ENCODE measurements at regions not wholly inside any gene's neighbourhood (a gene's known extent, or its start where the extent isn't known, plus 50 kb on each side); places are given as distances from the start of the nearest gene placed in this dataset.

- Histone ChIP-seq H3K27me3 (ENCODE audit: control insufficient read depth in 3 of 3, insufficient read depth in 3 of 3, low read length in 3 of 3) (no peaks in the 10 kb centered on the region), H3K4me1 (ENCODE audit: control insufficient read depth in 3 of 3, insufficient read depth in 2 of 3, low read depth in 1 of 3, low read length in 2 of 3) (no peaks in the 10 kb centered on the region), H3K36me3 (ENCODE audit: control insufficient read depth in 3 of 3, insufficient read depth in 2 of 3, low read depth in 1 of 3, low read length in 3 of 3) (peaks cover 0 to 7% (median 0%) of the 10 kb centered on the region in 3 donors), H3K9me3 (ENCODE audit: control insufficient read depth in 2 of 2, insufficient read depth in 1 of 2, low read depth in 1 of 2, low read length in 1 of 2) (peaks cover 0 to 7% of the 10 kb centered on the region in 2 donors), H3K4me3 (ENCODE audit: low read depth in 1 of 3, low read length in 3 of 3) (no peak overlapping the region), H3K27ac (ENCODE audit: low read depth in 1 of 3, low read length in 2 of 3) (no peak overlapping the region)
- DNase-seq (no peak), FAIRE-seq (no peak)
- WGBS, 3 donors, result 91 to 96% (median 95%) methylated on average over 7 of the region's 7 CpGs
These were observed 60.7 kb downstream of the RRM2 start for GRCh38 chr2:10183146-10183675.

GRCh38 chr2:10184421-10184820 is 61.9 kb downstream of the RRM2 start:
- Histone ChIP-seq H3K4me3 (ENCODE audit: low read depth in 1 of 3, low read length in 3 of 3) (no peak overlapping the region), H3K27ac (ENCODE audit: low read depth in 1 of 3, low read length in 2 of 3) (no peak overlapping the region), H3K9me3 (ENCODE audit: control insufficient read depth in 2 of 2, insufficient read depth in 1 of 2, low read depth in 1 of 2, low read length in 1 of 2) (peaks cover 0 to 3% of the 10 kb centered on the region in 2 donors), H3K4me1 (ENCODE audit: control insufficient read depth in 3 of 3, insufficient read depth in 2 of 3, low read depth in 1 of 3, low read length in 2 of 3) (no peaks in the 10 kb centered on the region), H3K36me3 (ENCODE audit: control insufficient read depth in 3 of 3, insufficient read depth in 2 of 3, low read depth in 1 of 3, low read length in 3 of 3) (peaks cover 0 to 13% (median 0%) of the 10 kb centered on the region in 3 donors), H3K27me3 (ENCODE audit: control insufficient read depth in 3 of 3, insufficient read depth in 3 of 3, low read length in 3 of 3) (no peaks in the 10 kb centered on the region)
- FAIRE-seq, result no peak
- WGBS, 3 donors, result 89 to 91% (median 91%) methylated on average over 6 of the region's 6 CpGs
- no peak for DNase-seq

GRCh38 chr2:10185046-10185445 is 62.5 kb downstream of the RRM2 start:
- FAIRE-seq (no peak), DNase-seq (no peak)
- H3K27me3 ChIP-seq (ENCODE audit: control insufficient read depth in 3 of 3, insufficient read depth in 3 of 3, low read length in 3 of 3), result no peaks in the 10 kb centered on the region
- H3K27ac ChIP-seq (ENCODE audit: low read depth in 1 of 3, low read length in 2 of 3), result no peak overlapping the region
- peaks cover 0 to 13% (median 0%) of the 10 kb centered on the region in 3 donors for H3K36me3 ChIP-seq (ENCODE audit: control insufficient read depth in 3 of 3, insufficient read depth in 2 of 3, low read depth in 1 of 3, low read length in 3 of 3)
- peaks cover 0 to 3% of the 10 kb centered on the region in 2 donors for H3K9me3 ChIP-seq (ENCODE audit: control insufficient read depth in 2 of 2, insufficient read depth in 1 of 2, low read depth in 1 of 2, low read length in 1 of 2)
- H3K4me1 ChIP-seq (ENCODE audit: control insufficient read depth in 3 of 3, insufficient read depth in 2 of 3, low read depth in 1 of 3, low read length in 2 of 3), result no peaks in the 10 kb centered on the region
- H3K4me3 ChIP-seq (ENCODE audit: low read depth in 1 of 3, low read length in 3 of 3), result no peak overlapping the region
- WGBS, 3 donors, result 69 to 91% (median 82%) methylated on average over 8 of the region's 8 CpGs

- Histone ChIP-seq H3K36me3 (ENCODE audit: control insufficient read depth in 3 of 3, insufficient read depth in 2 of 3, low read depth in 1 of 3, low read length in 3 of 3) (peaks cover 0 to 13% (median 0%) of the 10 kb centered on the region in 3 donors), H3K27ac (ENCODE audit: low read depth in 1 of 3, low read length in 2 of 3) (no peak overlapping the region), H3K27me3 (ENCODE audit: control insufficient read depth in 3 of 3, insufficient read depth in 3 of 3, low read length in 3 of 3) (no peaks in the 10 kb centered on the region), H3K4me3 (ENCODE audit: low read depth in 1 of 3, low read length in 3 of 3) (no peak overlapping the region), H3K9me3 (ENCODE audit: control insufficient read depth in 2 of 2, insufficient read depth in 1 of 2, low read depth in 1 of 2, low read length in 1 of 2) (peaks cover 0 to 3% of the 10 kb centered on the region in 2 donors), H3K4me1 (ENCODE audit: control insufficient read depth in 3 of 3, insufficient read depth in 2 of 3, low read depth in 1 of 3, low read length in 2 of 3) (no peaks in the 10 kb centered on the region)
- no peak for FAIRE-seq
- whole genome bisulfite sequencing, 3 donors, result 86 to 95% (median 87%) methylated on average over 4 of the region's 4 CpGs
- DNase-seq, result no peak
These were observed 63.2 kb downstream of the RRM2 start for GRCh38 chr2:10185755-10186154.

- 88 to 94% (median 88%) methylated on average over 24 of the region's 24 CpGs for WGBS, 3 donors
- FAIRE-seq, result no peak
These were observed 64.5 kb downstream of the RRM2 start for GRCh38 chr2:10186868-10187535.

GRCh38 chr2:10187661-10188060 is 65.1 kb downstream of the RRM2 start:
- H3K4me1 ChIP-seq (ENCODE audit: control insufficient read depth in 3 of 3, insufficient read depth in 2 of 3, low read depth in 1 of 3, low read length in 2 of 3), result no peaks in the 10 kb centered on the region
- 94 to 96% (median 94%) methylated on average over 14 of the region's 14 CpGs for WGBS, 3 donors
- no peaks in the 10 kb centered on the region for H3K9me3 ChIP-seq (ENCODE audit: control insufficient read depth in 2 of 2, insufficient read depth in 1 of 2, low read depth in 1 of 2, low read length in 1 of 2)
- DNase-seq, result no peak
- FAIRE-seq, result no peak
- peaks cover 0 to 16% (median 0%) of the 10 kb centered on the region in 3 donors for H3K36me3 ChIP-seq (ENCODE audit: control insufficient read depth in 3 of 3, insufficient read depth in 2 of 3, low read depth in 1 of 3, low read length in 3 of 3)
- H3K27ac ChIP-seq (ENCODE audit: low read depth in 1 of 3, low read length in 2 of 3), result no peak overlapping the region
- H3K4me3 ChIP-seq (ENCODE audit: low read depth in 1 of 3, low read length in 3 of 3), result no peak overlapping the region
- H3K27me3 ChIP-seq (ENCODE audit: control insufficient read depth in 3 of 3, insufficient read depth in 3 of 3, low read length in 3 of 3), result no peaks in the 10 kb centered on the region

More at GRCh38 chr2:10186868-10187535, 64.5 kb downstream of the RRM2 start:
- no peak overlapping the region for H3K27ac ChIP-seq (ENCODE audit: low read depth in 1 of 3, low read length in 2 of 3)
- no peaks in the 10 kb centered on the region for H3K9me3 ChIP-seq (ENCODE audit: control insufficient read depth in 2 of 2, insufficient read depth in 1 of 2, low read depth in 1 of 2, low read length in 1 of 2)
- peaks cover 0 to 16% (median 0%) of the 10 kb centered on the region in 3 donors for H3K36me3 ChIP-seq (ENCODE audit: control insufficient read depth in 3 of 3, insufficient read depth in 2 of 3, low read depth in 1 of 3, low read length in 3 of 3)
- H3K4me3 ChIP-seq (ENCODE audit: low read depth in 1 of 3, low read length in 3 of 3), result no peak overlapping the region
- H3K27me3 ChIP-seq (ENCODE audit: control insufficient read depth in 3 of 3, insufficient read depth in 3 of 3, low read length in 3 of 3), result no peaks in the 10 kb centered on the region
- no peaks in the 10 kb centered on the region for H3K4me1 ChIP-seq (ENCODE audit: control insufficient read depth in 3 of 3, insufficient read depth in 2 of 3, low read depth in 1 of 3, low read length in 2 of 3)
- no peak for DNase-seq

GRCh38 chr2:10188211-10188610 is 65.7 kb downstream of the RRM2 start:
- H3K9me3 ChIP-seq (ENCODE audit: control insufficient read depth in 2 of 2, insufficient read depth in 1 of 2, low read depth in 1 of 2, low read length in 1 of 2), result no peaks in the 10 kb centered on the region
- FAIRE-seq (no peak), DNase-seq (peak; percentile 17 to 46)
- H3K27me3 ChIP-seq (ENCODE audit: control insufficient read depth in 3 of 3, insufficient read depth in 3 of 3, low read length in 3 of 3), result no peaks in the 10 kb centered on the region
- no peak overlapping the region for H3K4me3 ChIP-seq (ENCODE audit: low read depth in 1 of 3, low read length in 3 of 3)
- peaks cover 0 to 15% (median 0%) of the 10 kb centered on the region in 3 donors for H3K36me3 ChIP-seq (ENCODE audit: control insufficient read depth in 3 of 3, insufficient read depth in 2 of 3, low read depth in 1 of 3, low read length in 3 of 3)
- no peaks in the 10 kb centered on the region for H3K4me1 ChIP-seq (ENCODE audit: control insufficient read depth in 3 of 3, insufficient read depth in 2 of 3, low read depth in 1 of 3, low read length in 2 of 3)
- WGBS, 3 donors, result 86 to 93% (median 92%) methylated on average over 7 of the region's 7 CpGs
- H3K27ac ChIP-seq (ENCODE audit: low read depth in 1 of 3, low read length in 2 of 3), result no peak overlapping the region

- FAIRE-seq, result no peak
- no peak overlapping the region for H3K4me3 ChIP-seq (ENCODE audit: low read depth in 1 of 3, low read length in 3 of 3)
- no peak for DNase-seq
- WGBS, 3 donors, result 95 to 98% (median 97%) methylated on average over 12 of the region's 12 CpGs
- no peaks in the 10 kb centered on the region for H3K9me3 ChIP-seq (ENCODE audit: control insufficient read depth in 2 of 2, insufficient read depth in 1 of 2, low read depth in 1 of 2, low read length in 1 of 2)
- peaks cover 0 to 14% (median 0%) of the 10 kb centered on the region in 3 donors for H3K36me3 ChIP-seq (ENCODE audit: control insufficient read depth in 3 of 3, insufficient read depth in 2 of 3, low read depth in 1 of 3, low read length in 3 of 3)
- H3K4me1 ChIP-seq (ENCODE audit: control insufficient read depth in 3 of 3, insufficient read depth in 2 of 3, low read depth in 1 of 3, low read length in 2 of 3), result no peaks in the 10 kb centered on the region
- H3K27ac ChIP-seq (ENCODE audit: low read depth in 1 of 3, low read length in 2 of 3), result no peak overlapping the region
- no peaks in the 10 kb centered on the region for H3K27me3 ChIP-seq (ENCODE audit: control insufficient read depth in 3 of 3, insufficient read depth in 3 of 3, low read length in 3 of 3)
These were observed 66.3 kb downstream of the RRM2 start for GRCh38 chr2:10188729-10189305.
